GM23338 (cell line): ENCODE measurements at regions not wholly inside any gene's neighbourhood (a gene's known extent, or its start where the extent isn't known, plus 50 kb on each side); places are given as distances from the start of the nearest gene placed in this dataset.

Source experiments
- CREB1 ChIP-seq: fragments of 250-450 bp; sonication (Bioruptor Pico); IDR thresholded peaks from 2 replicates; pipeline ENCODE4 v1.5.0; 2020; ENCODE audit warnings: low read depth, mild to moderate bottlenecking, moderate library complexity
- EZH2 ChIP-seq: fragments of 200-600 bp; sonication (generic); IDR thresholded peaks from one replicate; pipeline ENCODE4 v1.8.0; 2017; ENCODE audit warnings: antibody characterized with exemption, mild to moderate bottlenecking, low read depth; ENCODE audit not compliant: unreplicated experiment
- EZH2phosphoT487 ChIP-seq: fragments of 200-600 bp; sonication (generic); IDR thresholded peaks from one replicate; pipeline ENCODE4 v1.8.1; 2018; ENCODE audit warnings: antibody characterized with exemption; ENCODE audit not compliant: unreplicated experiment
- POLR2AphosphoS5 ChIP-seq: IDR thresholded peaks from 2 replicates; pipeline ENCODE4 v1.6.1; 2016; ENCODE audit warnings: antibody characterized with exemption, low read depth
- TF ChIP-seq, protein P1 (sequence below), 2 experiments: fragments of 200-600 bp in 1 of 2; sonication (generic) in 1 of 2; conservative IDR thresholded peaks; 2 replicates each; pipeline versions ENCODE4 v1.5.1 to v1.6.1; 2016 to 2017; ENCODE audit warnings: antibody characterized with exemption in 2 of 2, low read depth in 2 of 2, mild to moderate bottlenecking in 2 of 2, moderate library complexity in 1 of 2
- TF ChIP-seq, protein P2 (sequence below): IDR thresholded peaks from one replicate; pipeline ENCODE4 v1.6.1; 2018; ENCODE audit warnings: antibody characterized with exemption; ENCODE audit not compliant: unreplicated experiment
- TF ChIP-seq, protein P3 (sequence below): IDR thresholded peaks from 2 replicates; pipeline ENCODE4 v1.6.1; 2016; ENCODE audit warnings: antibody characterized with exemption
- TF ChIP-seq, protein P4 (sequence below): fragments of 250-450 bp; sonication (Bioruptor Pico); IDR thresholded peaks from 2 replicates; pipeline ENCODE4 v1.5.0; 2020; ENCODE audit warnings: mild to moderate bottlenecking, moderate library complexity

DNA sequence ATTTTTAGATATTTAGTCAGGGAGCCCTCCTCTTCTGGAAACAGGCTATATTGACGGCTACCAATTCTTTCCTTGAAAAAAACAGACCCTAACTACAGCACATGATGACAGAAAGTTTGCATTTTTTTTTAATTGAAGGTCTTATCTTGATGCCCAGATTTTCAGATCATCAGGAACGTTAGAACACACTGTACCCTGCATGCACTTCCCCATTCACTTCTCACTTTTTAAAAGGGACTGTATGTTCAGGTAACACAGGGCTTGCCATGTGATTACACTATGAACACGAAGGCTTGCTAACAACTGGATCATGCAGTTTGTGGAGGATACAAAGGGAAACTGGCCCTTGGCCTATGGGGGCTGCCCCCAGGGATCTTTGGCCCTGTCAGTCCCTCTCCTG, 92.6 kb downstream of the RPS29 start:
- TF ChIP-seq, protein P1, sequence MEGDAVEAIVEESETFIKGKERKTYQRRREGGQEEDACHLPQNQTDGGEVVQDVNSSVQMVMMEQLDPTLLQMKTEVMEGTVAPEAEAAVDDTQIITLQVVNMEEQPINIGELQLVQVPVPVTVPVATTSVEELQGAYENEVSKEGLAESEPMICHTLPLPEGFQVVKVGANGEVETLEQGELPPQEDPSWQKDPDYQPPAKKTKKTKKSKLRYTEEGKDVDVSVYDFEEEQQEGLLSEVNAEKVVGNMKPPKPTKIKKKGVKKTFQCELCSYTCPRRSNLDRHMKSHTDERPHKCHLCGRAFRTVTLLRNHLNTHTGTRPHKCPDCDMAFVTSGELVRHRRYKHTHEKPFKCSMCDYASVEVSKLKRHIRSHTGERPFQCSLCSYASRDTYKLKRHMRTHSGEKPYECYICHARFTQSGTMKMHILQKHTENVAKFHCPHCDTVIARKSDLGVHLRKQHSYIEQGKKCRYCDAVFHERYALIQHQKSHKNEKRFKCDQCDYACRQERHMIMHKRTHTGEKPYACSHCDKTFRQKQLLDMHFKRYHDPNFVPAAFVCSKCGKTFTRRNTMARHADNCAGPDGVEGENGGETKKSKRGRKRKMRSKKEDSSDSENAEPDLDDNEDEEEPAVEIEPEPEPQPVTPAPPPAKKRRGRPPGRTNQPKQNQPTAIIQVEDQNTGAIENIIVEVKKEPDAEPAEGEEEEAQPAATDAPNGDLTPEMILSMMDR (conservative IDR thresholded peaks at IDR 0.05; ENCODE audit: low read depth in 2 of 2): no peak
- no peak for TF ChIP-seq EZH2phosphoT487
- TF ChIP-seq, protein P2, sequence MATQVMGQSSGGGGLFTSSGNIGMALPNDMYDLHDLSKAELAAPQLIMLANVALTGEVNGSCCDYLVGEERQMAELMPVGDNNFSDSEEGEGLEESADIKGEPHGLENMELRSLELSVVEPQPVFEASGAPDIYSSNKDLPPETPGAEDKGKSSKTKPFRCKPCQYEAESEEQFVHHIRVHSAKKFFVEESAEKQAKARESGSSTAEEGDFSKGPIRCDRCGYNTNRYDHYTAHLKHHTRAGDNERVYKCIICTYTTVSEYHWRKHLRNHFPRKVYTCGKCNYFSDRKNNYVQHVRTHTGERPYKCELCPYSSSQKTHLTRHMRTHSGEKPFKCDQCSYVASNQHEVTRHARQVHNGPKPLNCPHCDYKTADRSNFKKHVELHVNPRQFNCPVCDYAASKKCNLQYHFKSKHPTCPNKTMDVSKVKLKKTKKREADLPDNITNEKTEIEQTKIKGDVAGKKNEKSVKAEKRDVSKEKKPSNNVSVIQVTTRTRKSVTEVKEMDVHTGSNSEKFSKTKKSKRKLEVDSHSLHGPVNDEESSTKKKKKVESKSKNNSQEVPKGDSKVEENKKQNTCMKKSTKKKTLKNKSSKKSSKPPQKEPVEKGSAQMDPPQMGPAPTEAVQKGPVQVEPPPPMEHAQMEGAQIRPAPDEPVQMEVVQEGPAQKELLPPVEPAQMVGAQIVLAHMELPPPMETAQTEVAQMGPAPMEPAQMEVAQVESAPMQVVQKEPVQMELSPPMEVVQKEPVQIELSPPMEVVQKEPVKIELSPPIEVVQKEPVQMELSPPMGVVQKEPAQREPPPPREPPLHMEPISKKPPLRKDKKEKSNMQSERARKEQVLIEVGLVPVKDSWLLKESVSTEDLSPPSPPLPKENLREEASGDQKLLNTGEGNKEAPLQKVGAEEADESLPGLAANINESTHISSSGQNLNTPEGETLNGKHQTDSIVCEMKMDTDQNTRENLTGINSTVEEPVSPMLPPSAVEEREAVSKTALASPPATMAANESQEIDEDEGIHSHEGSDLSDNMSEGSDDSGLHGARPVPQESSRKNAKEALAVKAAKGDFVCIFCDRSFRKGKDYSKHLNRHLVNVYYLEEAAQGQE: no peak
- TF ChIP-seq, protein P3, sequence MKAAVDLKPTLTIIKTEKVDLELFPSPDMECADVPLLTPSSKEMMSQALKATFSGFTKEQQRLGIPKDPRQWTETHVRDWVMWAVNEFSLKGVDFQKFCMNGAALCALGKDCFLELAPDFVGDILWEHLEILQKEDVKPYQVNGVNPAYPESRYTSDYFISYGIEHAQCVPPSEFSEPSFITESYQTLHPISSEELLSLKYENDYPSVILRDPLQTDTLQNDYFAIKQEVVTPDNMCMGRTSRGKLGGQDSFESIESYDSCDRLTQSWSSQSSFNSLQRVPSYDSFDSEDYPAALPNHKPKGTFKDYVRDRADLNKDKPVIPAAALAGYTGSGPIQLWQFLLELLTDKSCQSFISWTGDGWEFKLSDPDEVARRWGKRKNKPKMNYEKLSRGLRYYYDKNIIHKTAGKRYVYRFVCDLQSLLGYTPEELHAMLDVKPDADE: no peak
- no peak for TF ChIP-seq POLR2AphosphoS5
- no peak for TF ChIP-seq EZH2
- TF ChIP-seq, protein P4, sequence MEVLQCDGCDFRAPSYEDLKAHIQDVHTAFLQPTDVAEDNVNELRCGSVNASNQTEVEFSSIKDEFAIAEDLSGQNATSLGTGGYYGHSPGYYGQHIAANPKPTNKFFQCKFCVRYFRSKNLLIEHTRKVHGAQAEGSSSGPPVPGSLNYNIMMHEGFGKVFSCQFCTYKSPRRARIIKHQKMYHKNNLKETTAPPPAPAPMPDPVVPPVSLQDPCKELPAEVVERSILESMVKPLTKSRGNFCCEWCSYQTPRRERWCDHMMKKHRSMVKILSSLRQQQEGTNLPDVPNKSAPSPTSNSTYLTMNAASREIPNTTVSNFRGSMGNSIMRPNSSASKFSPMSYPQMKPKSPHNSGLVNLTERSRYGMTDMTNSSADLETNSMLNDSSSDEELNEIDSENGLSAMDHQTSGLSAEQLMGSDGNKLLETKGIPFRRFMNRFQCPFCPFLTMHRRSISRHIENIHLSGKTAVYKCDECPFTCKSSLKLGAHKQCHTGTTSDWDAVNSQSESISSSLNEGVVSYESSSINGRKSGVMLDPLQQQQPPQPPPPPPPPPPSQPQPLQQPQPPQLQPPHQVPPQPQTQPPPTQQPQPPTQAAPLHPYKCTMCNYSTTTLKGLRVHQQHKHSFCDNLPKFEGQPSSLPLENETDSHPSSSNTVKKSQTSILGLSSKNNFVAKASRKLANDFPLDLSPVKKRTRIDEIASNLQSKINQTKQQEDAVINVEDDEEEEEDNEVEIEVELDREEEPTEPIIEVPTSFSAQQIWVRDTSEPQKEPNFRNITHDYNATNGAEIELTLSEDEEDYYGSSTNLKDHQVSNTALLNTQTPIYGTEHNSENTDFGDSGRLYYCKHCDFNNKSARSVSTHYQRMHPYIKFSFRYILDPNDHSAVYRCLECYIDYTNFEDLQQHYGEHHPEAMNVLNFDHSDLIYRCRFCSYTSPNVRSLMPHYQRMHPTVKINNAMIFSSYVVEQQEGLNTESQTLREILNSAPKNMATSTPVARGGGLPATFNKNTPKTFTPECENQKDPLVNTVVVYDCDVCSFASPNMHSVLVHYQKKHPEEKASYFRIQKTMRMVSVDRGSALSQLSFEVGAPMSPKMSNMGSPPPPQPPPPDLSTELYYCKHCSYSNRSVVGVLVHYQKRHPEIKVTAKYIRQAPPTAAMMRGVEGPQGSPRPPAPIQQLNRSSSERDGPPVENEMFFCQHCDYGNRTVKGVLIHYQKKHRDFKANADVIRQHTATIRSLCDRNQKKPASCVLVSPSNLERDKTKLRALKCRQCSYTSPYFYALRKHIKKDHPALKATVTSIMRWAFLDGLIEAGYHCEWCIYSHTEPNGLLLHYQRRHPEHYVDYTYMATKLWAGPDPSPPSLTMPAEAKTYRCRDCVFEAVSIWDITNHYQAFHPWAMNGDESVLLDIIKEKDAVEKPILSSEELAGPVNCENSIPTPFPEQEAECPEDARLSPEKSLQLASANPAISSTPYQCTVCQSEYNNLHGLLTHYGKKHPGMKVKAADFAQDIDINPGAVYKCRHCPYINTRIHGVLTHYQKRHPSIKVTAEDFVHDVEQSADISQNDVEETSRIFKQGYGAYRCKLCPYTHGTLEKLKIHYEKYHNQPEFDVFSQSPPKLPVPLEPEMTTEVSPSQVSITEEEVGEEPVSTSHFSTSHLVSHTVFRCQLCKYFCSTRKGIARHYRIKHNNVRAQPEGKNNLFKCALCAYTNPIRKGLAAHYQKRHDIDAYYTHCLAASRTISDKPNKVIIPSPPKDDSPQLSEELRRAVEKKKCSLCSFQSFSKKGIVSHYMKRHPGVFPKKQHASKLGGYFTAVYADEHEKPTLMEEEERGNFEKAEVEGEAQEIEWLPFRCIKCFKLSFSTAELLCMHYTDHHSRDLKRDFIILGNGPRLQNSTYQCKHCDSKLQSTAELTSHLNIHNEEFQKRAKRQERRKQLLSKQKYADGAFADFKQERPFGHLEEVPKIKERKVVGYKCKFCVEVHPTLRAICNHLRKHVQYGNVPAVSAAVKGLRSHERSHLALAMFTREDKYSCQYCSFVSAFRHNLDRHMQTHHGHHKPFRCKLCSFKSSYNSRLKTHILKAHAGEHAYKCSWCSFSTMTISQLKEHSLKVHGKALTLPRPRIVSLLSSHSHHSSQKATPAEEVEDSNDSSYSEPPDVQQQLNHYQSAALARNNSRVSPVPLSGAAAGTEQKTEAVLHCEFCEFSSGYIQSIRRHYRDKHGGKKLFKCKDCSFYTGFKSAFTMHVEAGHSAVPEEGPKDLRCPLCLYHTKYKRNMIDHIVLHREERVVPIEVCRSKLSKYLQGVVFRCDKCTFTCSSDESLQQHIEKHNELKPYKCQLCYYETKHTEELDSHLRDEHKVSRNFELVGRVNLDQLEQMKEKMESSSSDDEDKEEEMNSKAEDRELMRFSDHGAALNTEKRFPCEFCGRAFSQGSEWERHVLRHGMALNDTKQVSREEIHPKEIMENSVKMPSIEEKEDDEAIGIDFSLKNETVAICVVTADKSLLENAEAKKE (CRISPR knock-in tag): no peak
- no peak for TF ChIP-seq CREB1
